Sigmoid colon (tissue), 6 donors: ENCODE measurements at regions not wholly inside any gene's neighbourhood (a gene's known extent, or its start where the extent isn't known, plus 50 kb on each side); places are given as distances from the start of the nearest gene placed in this dataset.

Experiments used
- DNase-seq: peaks from one replicate; pipeline ENCODE4 v3.0.0-alpha.2; 2019
- H3K27ac ChIP-seq, 4 donors: fragments of 200-600 bp; sonication (generic); one replicate each; pipeline ENCODE4 v1.5.1; 2016 to 2019; ENCODE audit warnings: mild to moderate bottlenecking in 1 of 4
- H3K27me3 ChIP-seq, 3 donors: fragments of 200-600 bp; sonication (generic); one replicate each; pipeline ENCODE4 v1.5.1; 2019; ENCODE audit warnings: mild to moderate bottlenecking in 1 of 3
- H3K36me3 ChIP-seq, 4 donors: fragments of 200-600 bp; sonication (generic); one replicate each; pipeline ENCODE4 v1.5.1; 2016 to 2019
- H3K4me1 ChIP-seq, 4 donors: fragments of 200-600 bp; sonication (generic); one replicate each; pipeline ENCODE4 v1.5.1; 2017 to 2019
- H3K4me3 ChIP-seq, 4 donors: fragments of 200-600 bp; sonication (generic); one replicate each; pipeline ENCODE4 v1.5.1; 2017 to 2019; ENCODE audit warnings: mild to moderate bottlenecking in 2 of 4, moderate library complexity in 1 of 4
- H3K9me3 ChIP-seq, 4 donors: fragments of 200-600 bp in 3 of 4; sonication (generic) in 3 of 4; one replicate each; pipeline versions ENCODE4 v1.5.1 to v1.6.1; 2013 to 2019
- EP300 ChIP-seq, 4 donors: sonication (generic); formaldehyde crosslinking; IDR thresholded peaks; one replicate each; pipeline ENCODE4 v1.6.1; 2017; ENCODE audit warnings: antibody characterized with exemption in 4 of 4
- POLR2A ChIP-seq, 2 donors: fragments of 450-650 bp; IDR thresholded peaks; one replicate each; pipeline ENCODE4 v1.6.1; 2016; ENCODE audit warnings: antibody characterized with exemption in 2 of 2, mild to moderate bottlenecking in 2 of 2, moderate library complexity in 2 of 2
- POLR2AphosphoS5 ChIP-seq, 4 donors: sonication (generic); formaldehyde crosslinking; IDR thresholded peaks; one replicate each; pipeline ENCODE4 v1.6.1; 2017; ENCODE audit warnings: antibody characterized with exemption in 4 of 4
- WGBS, 2 donors: extraction: QIAGEN DNeasy Blood & Tissue Kit; methylation state at CpG; one replicate each; pipeline ENCODE4 v1.1.7; 2013; 5-methylcytosine and 5-hydroxymethylcytosine counted together
- intact Hi-C: fragments of 100-400 bp; cut with DNase I; formaldehyde crosslinking; loops from one replicate; pipeline ENCODE4 v1.15.1; 2023
- TF ChIP-seq, protein P1 (sequence below), 4 experiments: fragments of 450-650 bp in 3 of 4; fragments of 200-600 bp in 1 of 4; IDR thresholded peaks; one replicate each; pipeline ENCODE4 v1.5.1; 2016 to 2019; ENCODE audit warnings: antibody characterized with exemption in 4 of 4, mild to moderate bottlenecking in 3 of 4, moderate library complexity in 2 of 4
- donor health status: healthy with polysubstance abuse.
- donor health status: healthy.

GRCh38 chr7:125357676-125358455, 428.2 kb upstream of the POT1 start:
- Histone ChIP-seq H3K4me1 (no peaks in the 10 kb centered on the region), H3K36me3 (no peaks in the 10 kb centered on the region), H3K9me3 (peaks cover 0 to 2% (median under 1%) of the 10 kb centered on the region in 4 donors), H3K4me3 (no peak overlapping the region), H3K27me3 (no peaks in the 10 kb centered on the region), H3K27ac (no peak overlapping the region)
- intact Hi-C loops, result no loop called here
- 7 to 52% methylated on average over 1 of the region's 1 CpG for WGBS, 2 donors
- no peak for DNase-seq
- TF ChIP-seq, protein P1, sequence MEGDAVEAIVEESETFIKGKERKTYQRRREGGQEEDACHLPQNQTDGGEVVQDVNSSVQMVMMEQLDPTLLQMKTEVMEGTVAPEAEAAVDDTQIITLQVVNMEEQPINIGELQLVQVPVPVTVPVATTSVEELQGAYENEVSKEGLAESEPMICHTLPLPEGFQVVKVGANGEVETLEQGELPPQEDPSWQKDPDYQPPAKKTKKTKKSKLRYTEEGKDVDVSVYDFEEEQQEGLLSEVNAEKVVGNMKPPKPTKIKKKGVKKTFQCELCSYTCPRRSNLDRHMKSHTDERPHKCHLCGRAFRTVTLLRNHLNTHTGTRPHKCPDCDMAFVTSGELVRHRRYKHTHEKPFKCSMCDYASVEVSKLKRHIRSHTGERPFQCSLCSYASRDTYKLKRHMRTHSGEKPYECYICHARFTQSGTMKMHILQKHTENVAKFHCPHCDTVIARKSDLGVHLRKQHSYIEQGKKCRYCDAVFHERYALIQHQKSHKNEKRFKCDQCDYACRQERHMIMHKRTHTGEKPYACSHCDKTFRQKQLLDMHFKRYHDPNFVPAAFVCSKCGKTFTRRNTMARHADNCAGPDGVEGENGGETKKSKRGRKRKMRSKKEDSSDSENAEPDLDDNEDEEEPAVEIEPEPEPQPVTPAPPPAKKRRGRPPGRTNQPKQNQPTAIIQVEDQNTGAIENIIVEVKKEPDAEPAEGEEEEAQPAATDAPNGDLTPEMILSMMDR (IDR thresholded peaks at IDR 0.05), result no peak
- TF ChIP-seq EP300 (IDR thresholded peaks at IDR 0.05) (no peak), POLR2A (IDR thresholded peaks at IDR 0.05) (no peak), POLR2AphosphoS5 (IDR thresholded peaks at IDR 0.05) (no peak)

DNA sequence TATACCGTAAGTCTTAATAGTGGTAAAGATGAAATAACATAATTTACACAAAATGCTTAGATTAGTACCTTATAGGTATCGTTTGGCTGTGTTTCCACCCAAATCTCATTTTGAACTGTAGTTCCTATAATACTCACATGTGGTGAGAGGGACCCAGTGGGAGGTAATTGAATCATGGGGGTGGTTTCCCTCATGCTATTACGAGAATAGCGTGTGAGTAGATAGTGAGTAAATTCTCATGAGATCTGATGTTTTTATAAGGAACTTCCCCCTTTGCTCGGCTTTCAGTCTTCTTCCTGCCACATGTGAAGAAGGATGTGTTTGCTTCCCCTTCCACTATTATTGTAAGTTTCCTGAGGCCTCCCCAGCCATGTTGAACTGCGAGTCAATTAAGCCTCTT, 426.3 kb upstream of the POT1 start:
- no peak for DNase-seq
- WGBS, 2 donors, result 40 to 64% methylated on average over 6 of the region's 6 CpGs
- intact Hi-C loops, result no loop called here

GRCh38 chr7:125347269-125347668, 417.6 kb upstream of the POT1 start:
- no peaks in the 10 kb centered on the region for H3K27me3 ChIP-seq
- no peak overlapping the region for H3K27ac ChIP-seq
- no peaks in the 10 kb centered on the region for H3K4me1 ChIP-seq
- no peak overlapping the region for H3K4me3 ChIP-seq
- no peak for TF ChIP-seq EP300 (IDR thresholded peaks at IDR 0.05)
- TF ChIP-seq POLR2AphosphoS5 (IDR thresholded peaks at IDR 0.05), result no peak
- TF ChIP-seq, protein P1 (IDR thresholded peaks at IDR 0.05), result no peak
- TF ChIP-seq POLR2A (IDR thresholded peaks at IDR 0.05), result no peak
- no peaks in the 10 kb centered on the region for H3K9me3 ChIP-seq
- no peaks in the 10 kb centered on the region for H3K36me3 ChIP-seq
- intact Hi-C loops, result no loop called here
- WGBS, 2 donors, result 76 to 83% methylated on average over 6 of the region's 6 CpGs
- DNase-seq, result no peak

More for the DNA sequence above, 426.3 kb upstream of the POT1 start:
- H3K4me1 ChIP-seq, result no peaks in the 10 kb centered on the region
- H3K9me3 ChIP-seq, result peaks cover 0 to 2% (median 0%) of the 10 kb centered on the region in 4 donors
- H3K4me3 ChIP-seq, result no peak overlapping the region
- TF ChIP-seq EP300 (IDR thresholded peaks at IDR 0.05) (no peak), POLR2AphosphoS5 (IDR thresholded peaks at IDR 0.05) (no peak), POLR2A (IDR thresholded peaks at IDR 0.05) (no peak)
- TF ChIP-seq, protein P1 (IDR thresholded peaks at IDR 0.05), result no peak
- H3K27me3 ChIP-seq, result no peaks in the 10 kb centered on the region
- H3K36me3 ChIP-seq, result no peaks in the 10 kb centered on the region
- no peak overlapping the region for H3K27ac ChIP-seq

- WGBS, 2 donors, result 85 to 93% methylated on average over 4 of the region's 4 CpGs
- TF ChIP-seq, protein P1 (IDR thresholded peaks at IDR 0.05), result no peak
- TF ChIP-seq POLR2A (IDR thresholded peaks at IDR 0.05), result no peak
- Histone ChIP-seq H3K36me3 (no peaks in the 10 kb centered on the region), H3K27ac (no peak overlapping the region), H3K9me3 (no peaks in the 10 kb centered on the region), H3K4me1 (no peaks in the 10 kb centered on the region), H3K27me3 (no peaks in the 10 kb centered on the region), H3K4me3 (no peak overlapping the region)
- intact Hi-C loops, result no loop called here
- DNase-seq, result no peak
Measured at GRCh38 chr7:125338110-125338509, 408.5 kb upstream of the POT1 start.

- WGBS, 2 donors, result 84 to 88% methylated on average over 4 of the region's 4 CpGs
- intact Hi-C loops, result no loop called here
Measured at GRCh38 chr7:125336326-125336725, 406.7 kb upstream of the POT1 start.

More at GRCh38 chr7:125336326-125336725, 406.7 kb upstream of the POT1 start:
- Histone ChIP-seq H3K36me3 (no peaks in the 10 kb centered on the region), H3K4me1 (no peaks in the 10 kb centered on the region), H3K9me3 (no peaks in the 10 kb centered on the region), H3K27ac (no peak overlapping the region), H3K27me3 (no peaks in the 10 kb centered on the region), H3K4me3 (no peak overlapping the region)
- TF ChIP-seq POLR2A (IDR thresholded peaks at IDR 0.05) (no peak), EP300 (IDR thresholded peaks at IDR 0.05) (no peak), POLR2AphosphoS5 (IDR thresholded peaks at IDR 0.05) (no peak)
- TF ChIP-seq, protein P1 (IDR thresholded peaks at IDR 0.05), result no peak
- no peak for DNase-seq
